Stimulated activated effector memory CD8-positive, alpha-beta T cell treated with anti-CD3 and anti-CD28 coated beads, Interleukin-12 subunit alpha, Interleukin-12 subunit beta, amount 100 ng/mL, for 72 hours (primary cell): ENCODE measurements at regions not wholly inside any gene's neighbourhood (a gene's known extent, or its start where the extent isn't known, plus 50 kb on each side); places are given as distances from the start of the nearest gene placed in this dataset.
"Not testable (repeated sequence)": the region's sequence is repeated elsewhere in the genome, so short reads cannot be mapped to it uniquely, and the experiment has no call there.

ENCODE experiments used
- ATAC-seq: fragments of 150-1000 bp; cut with Tn5 transposase; 2 replicates; pipeline ENCODE4 v1.10.0; 2021
- DNase-seq, 2 donors: peaks; one replicate each; pipeline ENCODE4 v3.0.0; 2021 to 2022; ENCODE audit warnings: low spot score in 2 of 2
- H3K27ac Mint-ChIP-seq: one replicate; pipeline ENCODE4 v1.8.0; 2022; ENCODE audit warnings: mild to moderate bottlenecking, mixed read lengths
- H3K36me3 Mint-ChIP-seq: one replicate; pipeline ENCODE4 v1.8.0; 2022; ENCODE audit warnings: mild to moderate bottlenecking, mixed read lengths
- H3K4me1 Mint-ChIP-seq: one replicate; pipeline ENCODE4 v1.8.0; 2022; ENCODE audit warnings: mixed read lengths
- H3K4me3 Mint-ChIP-seq: one replicate; pipeline ENCODE4 v1.8.0; 2022; ENCODE audit warnings: mild to moderate bottlenecking, mixed read lengths
- H3K9me3 Mint-ChIP-seq: one replicate; pipeline ENCODE4 v1.8.0; 2022; ENCODE audit warnings: mixed read lengths

- peaks cover 4% of the 10 kb centered on the region for H3K4me1 Mint-ChIP-seq
- peaks cover 6% of the 10 kb centered on the region for H3K36me3 Mint-ChIP-seq
- no peak overlapping the region for H3K4me3 Mint-ChIP-seq
- no peaks in the 10 kb centered on the region for H3K9me3 Mint-ChIP-seq
- ATAC-seq (no peak), DNase-seq (no peak)
- H3K27ac Mint-ChIP-seq = no peak overlapping the region
Measured at GRCh38 chr1:8136766-8137165, 110.7 kb upstream of the ERRFI1 start.

GRCh38 chr1:8135250-8135649, 109.1 kb upstream of the ERRFI1 start:
- Mint-ChIP-seq H3K27ac (no peak overlapping the region), H3K4me1 (peaks cover 4% of the 10 kb centered on the region), H3K9me3 (no peaks in the 10 kb centered on the region), H3K4me3 (no peak overlapping the region), H3K36me3 (peaks cover 6% of the 10 kb centered on the region)
- no peak for DNase-seq
- ATAC-seq = no peak

GRCh38 chr1:8134546-8135235, 108.6 kb upstream of the ERRFI1 start:
- no peak for ATAC-seq
- H3K4me1 Mint-ChIP-seq = peaks cover 4% of the 10 kb centered on the region
- DNase-seq = no peak
- no peaks in the 10 kb centered on the region for H3K9me3 Mint-ChIP-seq
- no peak overlapping the region for H3K4me3 Mint-ChIP-seq
- no peak overlapping the region for H3K27ac Mint-ChIP-seq
- peaks cover 6% of the 10 kb centered on the region for H3K36me3 Mint-ChIP-seq

GRCh38 chr1:8133657-8134430, 107.7 kb upstream of the ERRFI1 start:
- no peaks in the 10 kb centered on the region for H3K9me3 Mint-ChIP-seq
- H3K27ac Mint-ChIP-seq = no peak overlapping the region
- DNase-seq (no peak), ATAC-seq (no peak)
- H3K4me3 Mint-ChIP-seq = no peak overlapping the region
- H3K4me1 Mint-ChIP-seq = peaks cover 4% of the 10 kb centered on the region
- H3K36me3 Mint-ChIP-seq = peaks cover 6% of the 10 kb centered on the region

GRCh38 chr1:8133190-8133589, 107.1 kb upstream of the ERRFI1 start:
- no peak overlapping the region for H3K4me3 Mint-ChIP-seq
- H3K9me3 Mint-ChIP-seq = no peaks in the 10 kb centered on the region
- H3K4me1 Mint-ChIP-seq = peaks cover 4% of the 10 kb centered on the region
- peaks cover 6% of the 10 kb centered on the region for H3K36me3 Mint-ChIP-seq
- ATAC-seq (no peak), DNase-seq (no peak)
- H3K27ac Mint-ChIP-seq = no peak overlapping the region

GRCh38 chr1:8127171-8127641, 101.1 kb upstream of the ERRFI1 start:
- no peak for ATAC-seq

GRCh38 chr1:8122477-8123407, 96.6 kb upstream of the ERRFI1 start:
- Mint-ChIP-seq H3K36me3 (no peaks in the 10 kb centered on the region), H3K4me3 (no peak overlapping the region), H3K4me1 (peaks cover 16% of the 10 kb centered on the region), H3K27ac (no peak overlapping the region), H3K9me3 (no peaks in the 10 kb centered on the region)
- DNase-seq (no peak), ATAC-seq (no peak)

More at GRCh38 chr1:8127171-8127641, 101.1 kb upstream of the ERRFI1 start:
- H3K27ac Mint-ChIP-seq = no peak overlapping the region
- H3K9me3 Mint-ChIP-seq = no peaks in the 10 kb centered on the region
- DNase-seq = no peak
- H3K36me3 Mint-ChIP-seq = no peaks in the 10 kb centered on the region
- H3K4me1 Mint-ChIP-seq = peaks cover 3% of the 10 kb centered on the region
- H3K4me3 Mint-ChIP-seq = no peak overlapping the region

- Mint-ChIP-seq H3K4me1 (peaks cover 16% of the 10 kb centered on the region), H3K9me3 (no peaks in the 10 kb centered on the region), H3K27ac (no peak overlapping the region), H3K36me3 (no peaks in the 10 kb centered on the region), H3K4me3 (no peak overlapping the region)
- ATAC-seq (no peak), DNase-seq (no peak)
Measured at GRCh38 chr1:8122160-8122476, 96.0 kb upstream of the ERRFI1 start.

- H3K9me3 Mint-ChIP-seq = no peaks in the 10 kb centered on the region
- H3K27ac Mint-ChIP-seq = peak overlapping the region; percentile 17
- no peak overlapping the region for H3K4me3 Mint-ChIP-seq
- peaks cover 16% of the 10 kb centered on the region for H3K4me1 Mint-ChIP-seq
- no peak for DNase-seq
- no peaks in the 10 kb centered on the region for H3K36me3 Mint-ChIP-seq
- ATAC-seq = no peak
Measured at GRCh38 chr1:8121261-8122159, 95.4 kb upstream of the ERRFI1 start.

- no peak for ATAC-seq
- H3K4me1 Mint-ChIP-seq = peaks cover 16% of the 10 kb centered on the region
- H3K36me3 Mint-ChIP-seq = no peaks in the 10 kb centered on the region
- H3K9me3 Mint-ChIP-seq = no peaks in the 10 kb centered on the region
- no peak overlapping the region for H3K27ac Mint-ChIP-seq
- no peak overlapping the region for H3K4me3 Mint-ChIP-seq
- DNase-seq = no peak
Measured at GRCh38 chr1:8120693-8121260, 94.7 kb upstream of the ERRFI1 start.

- peaks cover 20% of the 10 kb centered on the region for H3K4me1 Mint-ChIP-seq
- not testable (repeated sequence) for DNase-seq, ATAC-seq
Measured at GRCh38 chr1:8118736-8119135, 92.6 kb upstream of the ERRFI1 start.

GRCh38 chr1:8118031-8118451, 91.9 kb upstream of the ERRFI1 start:
- Mint-ChIP-seq H3K36me3 (no peaks in the 10 kb centered on the region), H3K9me3 (no peaks in the 10 kb centered on the region), H3K4me3 (no peak overlapping the region), H3K27ac (no peak overlapping the region), H3K4me1 (peaks cover 27% of the 10 kb centered on the region)
- ATAC-seq (no peak), DNase-seq (no peak)

More at GRCh38 chr1:8118736-8119135, 92.6 kb upstream of the ERRFI1 start:
- not testable (repeated sequence) for H3K9me3 Mint-ChIP-seq, H3K27ac Mint-ChIP-seq, H3K4me3 Mint-ChIP-seq, H3K36me3 Mint-ChIP-seq

- Mint-ChIP-seq H3K9me3 (no peaks in the 10 kb centered on the region), H3K4me1 (peaks cover 21% of the 10 kb centered on the region), H3K36me3 (no peaks in the 10 kb centered on the region), H3K4me3 (no peak overlapping the region), H3K27ac (no peak overlapping the region)
- ATAC-seq = no peak
- no peak for DNase-seq
Measured at GRCh38 chr1:8116894-8117264, 90.8 kb upstream of the ERRFI1 start.

GRCh38 chr1:8115769-8116167, 89.7 kb upstream of the ERRFI1 start:
- Mint-ChIP-seq H3K36me3 (no peaks in the 10 kb centered on the region), H3K27ac (no peak overlapping the region), H3K4me3 (no peak overlapping the region), H3K4me1 (peaks cover 12% of the 10 kb centered on the region), H3K9me3 (no peaks in the 10 kb centered on the region)
- ATAC-seq = no peak
- no peak for DNase-seq
